ENCODE measurements at regions not wholly inside any gene's neighbourhood (a gene's known extent, or its start where the extent isn't known, plus 50 kb on each side); places are given as distances from the start of the nearest gene placed in this dataset.

GRCh38 chr18:2411381-2411960, 159.8 kb downstream of the METTL4 start:
- Histone ChIP-seq H3K36me3 (ENCODE audit: control insufficient read depth in 2 of 3, insufficient read depth in 3 of 3, low read length in 3 of 3) (no peaks in the 10 kb centered on the region), H3K9me3 (ENCODE audit: control insufficient read depth in 2 of 3, insufficient read depth in 1 of 3, low read length in 3 of 3) (no peaks in the 10 kb centered on the region), H3K4me3 (ENCODE audit: low read length in 3 of 3) (no peak overlapping the region), H3K9ac (ENCODE audit: low read length in 3 of 3) (no peak overlapping the region), H3K27ac (ENCODE audit: low read depth in 2 of 2, low read length in 2 of 2) (no peak overlapping the region), H3K4me1 (ENCODE audit: control insufficient read depth in 2 of 3, insufficient read depth in 2 of 3, low read depth in 1 of 3, low read length in 3 of 3) (no peaks in the 10 kb centered on the region), H3K27me3 (ENCODE audit: control insufficient read depth, insufficient read depth, low read length) (no peaks in the 10 kb centered on the region)
- DNase-seq, result no peak
- intact Hi-C loops (cut with DNase I), result no loop called here
- FAIRE-seq, result no peak
- no peak for TF ChIP-seq CTCF (IDR thresholded peaks at IDR 0.05; ENCODE audit: borderline replicate concordance, extremely low read depth, insufficient read depth)

GRCh38 chr18:2412281-2412680, 159.0 kb downstream of the METTL4 start:
- H3K4me3 ChIP-seq (ENCODE audit: low read length in 3 of 3), result no peak overlapping the region

GRCh38 chr18:2412996-2413751, 158.1 kb downstream of the METTL4 start:
- no peaks in the 10 kb centered on the region for H3K4me1 ChIP-seq (ENCODE audit: control insufficient read depth in 2 of 3, insufficient read depth in 2 of 3, low read depth in 1 of 3, low read length in 3 of 3)
- no peak overlapping the region for H3K4me3 ChIP-seq (ENCODE audit: low read length in 3 of 3)
- DNase-seq (no peak), FAIRE-seq (no peak)
- H3K36me3 ChIP-seq (ENCODE audit: control insufficient read depth in 2 of 3, insufficient read depth in 3 of 3, low read length in 3 of 3), result no peaks in the 10 kb centered on the region
- no peak overlapping the region for H3K9ac ChIP-seq (ENCODE audit: low read length in 3 of 3)
- no peaks in the 10 kb centered on the region for H3K9me3 ChIP-seq (ENCODE audit: control insufficient read depth in 2 of 3, insufficient read depth in 1 of 3, low read length in 3 of 3)
- H3K27me3 ChIP-seq (ENCODE audit: control insufficient read depth, insufficient read depth, low read length), result no peaks in the 10 kb centered on the region
- intact Hi-C loops (cut with DNase I), result no loop called here
- no peak overlapping the region for H3K27ac ChIP-seq (ENCODE audit: low read depth in 2 of 2, low read length in 2 of 2)
- no peak for TF ChIP-seq CTCF (IDR thresholded peaks at IDR 0.05; ENCODE audit: borderline replicate concordance, extremely low read depth, insufficient read depth)

More at GRCh38 chr18:2412281-2412680, 159.0 kb downstream of the METTL4 start:
- no peak for TF ChIP-seq CTCF (IDR thresholded peaks at IDR 0.05; ENCODE audit: borderline replicate concordance, extremely low read depth, insufficient read depth)
- no peak overlapping the region for H3K27ac ChIP-seq (ENCODE audit: low read depth in 2 of 2, low read length in 2 of 2)
- DNase-seq (no peak), FAIRE-seq (no peak)
- no peaks in the 10 kb centered on the region for H3K4me1 ChIP-seq (ENCODE audit: control insufficient read depth in 2 of 3, insufficient read depth in 2 of 3, low read depth in 1 of 3, low read length in 3 of 3)
- H3K27me3 ChIP-seq (ENCODE audit: control insufficient read depth, insufficient read depth, low read length), result no peaks in the 10 kb centered on the region
- H3K9ac ChIP-seq (ENCODE audit: low read length in 3 of 3), result no peak overlapping the region
- no peaks in the 10 kb centered on the region for H3K9me3 ChIP-seq (ENCODE audit: control insufficient read depth in 2 of 3, insufficient read depth in 1 of 3, low read length in 3 of 3)
- intact Hi-C loops (cut with DNase I), result no loop called here
- H3K36me3 ChIP-seq (ENCODE audit: control insufficient read depth in 2 of 3, insufficient read depth in 3 of 3, low read length in 3 of 3), result no peaks in the 10 kb centered on the region

All from kidney (tissue), 13 donors.